K562 (cell line): ENCODE measurements at regions not wholly inside any gene's neighbourhood (a gene's known extent, or its start where the extent isn't known, plus 50 kb on each side); places are given as distances from the start of the nearest gene placed in this dataset.

Experiments used
- JUN ChIP-seq, 2 experiments: sonication (generic) in 1 of 2; formaldehyde crosslinking in 1 of 2; IDR thresholded peaks; 2 replicates each; pipeline versions ENCODE4 v1.6.1 to v1.8.0; 2012 to 2022; ENCODE audit warnings: borderline replicate concordance in 2 of 2, mild to moderate bottlenecking in 2 of 2, improper control_type of control experiment in 1 of 2, low read depth in 1 of 2, low read length in 1 of 2, missing genetic modification reagents in 1 of 2
- PRDM10 ChIP-seq: fragments of 450-650 bp; IDR thresholded peaks from 2 replicates; pipeline ENCODE4 v1.6.1; 2018; ENCODE audit not compliant: partially characterized antibody
- TEAD4 ChIP-seq, 2 experiments: sonication (generic) in 1 of 2; formaldehyde crosslinking in 1 of 2; IDR thresholded peaks; 2 replicates each; pipeline versions ENCODE4 v1.6.1 to v1.8.0; 2012 to 2022; ENCODE audit warnings: borderline replicate concordance in 1 of 2, inconsistent platforms in 1 of 2, low read length in 1 of 2, mild to moderate bottlenecking in 1 of 2, missing genetic modification reagents in 1 of 2

- no peak for TF ChIP-seq PRDM10
- no peak for TF ChIP-seq JUN (IDR thresholded peaks at IDR 0.05; ENCODE audit: borderline replicate concordance, low read depth, low read length)
- no peak for TF ChIP-seq JUN (CRISPR knock-in tag; IDR thresholded peaks at IDR 0.05; ENCODE audit: borderline replicate concordance)
- no peak for TF ChIP-seq TEAD4 (IDR thresholded peaks at IDR 0.05; ENCODE audit: low read length)
- TF ChIP-seq TEAD4 (CRISPR knock-in tag; IDR thresholded peaks at IDR 0.05; ENCODE audit: borderline replicate concordance) = no peak
Observed at GRCh38 chr13:27855381-27855780, 63.1 kb downstream of the GSX1 start.
